ENCODE measurements at regions not wholly inside any gene's neighbourhood (a gene's known extent, or its start where the extent isn't known, plus 50 kb on each side); places are given as distances from the start of the nearest gene placed in this dataset.
A peak's percentile ranks its signal among the peaks of the same experiment; 100 is the strongest.

- DNase-seq = peak in 1 of 2 donors; percentile 4
These were observed 279.1 kb upstream of the DMAC1 start for GRCh38 chr9:8078641-8079140.

- no peak for DNase-seq
These were observed 275.2 kb upstream of the DMAC1 start for GRCh38 chr9:8074713-8075286.

GRCh38 chr9:8071445-8071798 is 271.8 kb upstream of the DMAC1 start:
- no peak for DNase-seq

- DNase-seq = no peak
These were observed 271.3 kb upstream of the DMAC1 start for GRCh38 chr9:8070779-8071444.

GRCh38 chr9:8062459-8062858 is 262.9 kb upstream of the DMAC1 start:
- DNase-seq = no peak

GRCh38 chr9:8053501-8053900 is 253.9 kb upstream of the DMAC1 start:
- DNase-seq = no peak

- DNase-seq = no peak
These were observed 253.4 kb upstream of the DMAC1 start for GRCh38 chr9:8052991-8053390.

- DNase-seq = no peak
These were observed 238.2 kb upstream of the DMAC1 start for GRCh38 chr9:8037745-8038144.

GRCh38 chr9:8036914-8037524 is 237.4 kb upstream of the DMAC1 start:
- no peak for DNase-seq

GRCh38 chr9:8033794-8034193 is 234.2 kb upstream of the DMAC1 start:
- DNase-seq = no peak

GRCh38 chr9:8030095-8030494 is 230.5 kb upstream of the DMAC1 start:
- DNase-seq = no peak

- DNase-seq = no peak
These were observed 227.8 kb upstream of the DMAC1 start for GRCh38 chr9:8027351-8027750.

- no peak for DNase-seq
These were observed 226.0 kb upstream of the DMAC1 start for GRCh38 chr9:8025551-8025950.

GRCh38 chr9:8020186-8020585 is 220.6 kb upstream of the DMAC1 start:
- no peak for DNase-seq

GRCh38 chr9:8019636-8020035 is 220.1 kb upstream of the DMAC1 start:
- no peak for DNase-seq

GRCh38 chr9:8014997-8015682 is 215.6 kb upstream of the DMAC1 start:
- no peak for DNase-seq

- no peak for DNase-seq
These were observed 213.4 kb upstream of the DMAC1 start for GRCh38 chr9:8012986-8013385.

- no peak for DNase-seq
These were observed 212.4 kb upstream of the DMAC1 start for GRCh38 chr9:8011974-8012373.

GRCh38 chr9:7996558-7996957 is 197.0 kb upstream of the DMAC1 start:
- DNase-seq = peak in 1 of 2 donors; percentile 12

GRCh38 chr9:7988644-7989280 is 189.2 kb upstream of the DMAC1 start:
- DNase-seq = no peak

- DNase-seq = no peak
These were observed 185.1 kb upstream of the DMAC1 start for GRCh38 chr9:7984692-7985091.

GRCh38 chr9:7984203-7984602 is 184.6 kb upstream of the DMAC1 start:
- no peak for DNase-seq

- no peak for DNase-seq
These were observed 183.9 kb upstream of the DMAC1 start for GRCh38 chr9:7983490-7983889.
